Activated CD4-positive, CD25-positive, alpha-beta regulatory T cell treated with anti-CD3 and anti-CD28 coated beads, Interleukin-2, amount 50 U/mL, for 24 hours (primary cell): ENCODE measurements at regions not wholly inside any gene's neighbourhood (a gene's known extent, or its start where the extent isn't known, plus 50 kb on each side); places are given as distances from the start of the nearest gene placed in this dataset.
"Not testable (repeated sequence)": the region's sequence is repeated elsewhere in the genome, so short reads cannot be mapped to it uniquely, and the experiment has no call there.

Experiments
- ATAC-seq, 2 donors: fragments of 150-1000 bp; cut with Tn5 transposase; one replicate each; pipeline ENCODE4 v1.10.0; 2021; ENCODE audit warnings: mild to moderate bottlenecking in 1 of 2, moderate library complexity in 1 of 2

DNA sequence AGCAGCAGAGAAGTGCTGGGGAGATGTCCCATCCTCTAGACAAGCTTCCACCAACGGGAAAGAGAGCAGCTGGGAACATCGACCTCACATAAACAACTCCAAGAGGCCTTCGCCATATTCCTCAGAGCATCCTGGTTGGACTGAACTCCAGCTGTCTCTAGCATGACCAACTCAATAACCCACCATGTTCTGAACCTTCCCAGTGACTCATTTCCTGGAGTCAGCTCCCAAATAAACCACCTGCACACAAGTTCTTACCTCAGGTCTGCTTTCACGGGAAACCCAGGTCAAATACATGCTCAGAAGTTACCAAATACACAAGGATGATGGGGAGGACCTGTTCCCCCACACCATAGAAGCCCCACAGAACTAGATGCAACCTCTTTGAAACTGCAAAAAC is 878.5 kb downstream of the UQCRFS1 start:
- ATAC-seq, result no peak

DNA sequence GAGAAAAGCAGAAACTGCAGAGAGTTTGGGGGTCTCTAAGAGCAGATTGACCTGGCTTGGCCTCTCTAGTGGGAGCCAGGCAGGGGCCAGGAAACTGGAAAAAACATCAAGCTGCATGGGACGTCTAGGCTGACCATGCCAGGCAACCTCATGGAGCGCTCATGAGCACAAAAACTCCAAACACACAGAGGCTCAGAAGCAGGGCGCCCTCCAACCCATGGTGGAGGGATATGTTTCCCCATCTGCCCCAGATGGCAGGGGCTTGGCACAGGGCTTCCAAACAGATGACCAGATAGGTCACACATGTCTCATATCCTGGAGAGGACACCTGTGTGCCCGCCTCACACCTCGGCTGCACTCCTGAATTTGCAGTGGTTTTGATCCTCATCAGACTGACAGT is 879.0 kb downstream of the UQCRFS1 start:
- no peak for ATAC-seq

DNA sequence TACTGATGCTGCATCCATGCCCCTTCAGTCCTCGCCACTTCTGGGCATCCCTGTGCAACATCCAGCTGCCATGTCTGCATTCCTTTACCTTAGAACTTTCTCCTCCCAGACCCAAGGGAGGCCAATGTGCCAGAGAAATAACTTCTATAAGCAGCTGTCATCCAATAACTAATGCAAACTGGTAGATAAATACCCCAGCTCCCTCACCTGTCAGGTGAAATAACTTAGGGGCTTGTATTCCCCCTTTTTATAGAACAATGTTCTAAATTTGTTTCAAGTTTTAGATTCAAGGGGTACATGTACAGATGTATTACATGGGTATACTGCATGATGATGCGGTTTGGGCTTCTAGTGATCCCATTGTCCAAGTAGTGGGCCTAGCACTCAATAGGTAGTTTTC is 880.1 kb downstream of the UQCRFS1 start:
- no peak for ATAC-seq

DNA sequence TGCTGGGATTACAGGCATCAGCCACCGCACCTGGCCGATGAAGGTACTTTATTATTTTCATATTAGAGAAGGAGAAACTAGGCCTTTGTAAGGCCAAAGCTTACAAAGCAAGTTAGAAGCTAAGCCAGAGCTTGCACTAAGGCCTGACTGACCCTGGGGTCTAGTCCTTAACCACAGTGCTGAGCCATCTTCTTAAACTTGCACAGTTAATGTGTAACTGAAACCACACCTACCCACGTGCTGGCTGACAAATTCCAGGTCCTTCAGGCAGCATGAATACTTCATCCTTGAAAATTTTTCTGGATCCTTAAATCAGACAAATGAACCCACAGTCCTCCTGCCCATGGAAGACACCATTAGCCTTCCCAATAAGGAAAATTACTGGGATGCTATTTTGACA is 880.6 kb downstream of the UQCRFS1 start:
- ATAC-seq, result no peak

DNA sequence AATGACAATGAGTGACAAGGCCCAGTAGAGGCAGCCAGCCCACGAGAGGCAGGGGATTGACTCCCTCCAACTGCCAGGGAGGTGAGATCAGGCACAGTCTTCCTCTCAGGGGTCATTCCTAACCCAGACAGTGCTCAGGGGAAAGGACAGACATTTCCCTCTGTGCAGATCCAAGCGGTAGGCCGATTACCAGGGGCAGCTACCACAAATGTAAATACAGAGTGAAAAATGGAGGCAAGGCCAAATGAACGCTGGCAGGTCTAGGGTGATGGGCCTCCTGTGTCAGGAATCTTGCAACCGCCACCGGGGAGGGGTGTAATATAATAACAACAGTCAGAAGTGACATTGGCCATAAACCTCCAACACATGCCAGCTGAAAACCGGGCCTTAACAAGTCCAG is 881.4 kb downstream of the UQCRFS1 start:
- ATAC-seq, result no peak

DNA sequence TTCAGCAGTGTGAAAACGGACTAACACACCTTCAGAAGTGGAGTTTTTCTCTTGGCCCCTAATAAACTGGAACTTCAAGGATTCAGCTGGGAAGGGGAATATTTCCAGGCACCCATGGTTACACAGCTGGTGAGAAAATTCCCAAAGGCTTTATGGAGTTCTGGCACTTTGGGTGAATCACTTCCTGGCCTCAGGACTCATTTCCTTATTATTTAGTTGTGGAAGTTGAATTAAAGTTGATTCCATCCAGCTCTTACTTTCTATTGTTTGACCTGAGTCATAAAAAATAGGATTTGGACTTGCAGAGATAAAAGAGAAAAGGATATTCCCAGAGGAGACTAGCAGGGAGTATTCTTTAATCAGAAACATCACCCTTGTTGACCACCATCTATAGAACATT is 882.1 kb downstream of the UQCRFS1 start:
- no peak for ATAC-seq

DNA sequence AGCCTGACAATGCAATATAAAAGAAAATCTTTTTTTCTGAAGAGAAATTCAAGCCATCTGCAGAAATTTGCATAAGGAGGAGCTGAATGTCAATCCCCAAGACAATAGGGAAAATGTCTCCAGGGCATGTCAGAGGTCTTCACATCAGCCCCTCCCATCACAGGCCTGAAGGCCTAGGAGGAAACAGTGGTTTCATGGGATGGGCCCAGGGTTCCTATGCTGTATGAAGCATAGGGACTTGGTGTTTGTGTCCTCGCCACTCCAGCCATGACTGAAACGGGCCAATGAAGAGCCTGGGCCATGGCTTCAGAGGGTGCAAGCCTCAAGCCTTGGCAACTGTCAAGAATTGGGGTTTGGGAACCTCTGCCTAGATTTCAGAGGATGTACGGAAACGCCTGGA is 883.5 kb downstream of the UQCRFS1 start:
- no peak for ATAC-seq

DNA sequence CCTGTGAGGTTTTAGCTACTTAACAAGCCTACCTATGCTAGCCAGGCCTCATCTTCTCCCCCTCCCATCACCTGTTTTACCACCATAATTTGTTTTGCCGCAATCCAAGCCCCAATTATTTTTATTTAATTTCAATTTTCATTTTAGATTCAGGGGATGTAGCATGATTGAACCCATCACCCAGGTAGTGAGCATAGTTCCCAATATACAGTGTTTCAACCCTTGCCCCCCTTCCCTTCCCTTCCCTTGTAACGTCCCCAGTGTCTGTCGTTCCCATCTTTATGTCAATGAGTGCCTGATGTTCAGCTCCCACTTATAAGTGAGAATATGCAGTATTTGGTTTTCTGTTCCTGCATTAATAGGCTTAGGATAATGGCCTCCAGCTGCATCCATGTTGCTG is 885.0 kb downstream of the UQCRFS1 start:
- no peak for ATAC-seq

DNA sequence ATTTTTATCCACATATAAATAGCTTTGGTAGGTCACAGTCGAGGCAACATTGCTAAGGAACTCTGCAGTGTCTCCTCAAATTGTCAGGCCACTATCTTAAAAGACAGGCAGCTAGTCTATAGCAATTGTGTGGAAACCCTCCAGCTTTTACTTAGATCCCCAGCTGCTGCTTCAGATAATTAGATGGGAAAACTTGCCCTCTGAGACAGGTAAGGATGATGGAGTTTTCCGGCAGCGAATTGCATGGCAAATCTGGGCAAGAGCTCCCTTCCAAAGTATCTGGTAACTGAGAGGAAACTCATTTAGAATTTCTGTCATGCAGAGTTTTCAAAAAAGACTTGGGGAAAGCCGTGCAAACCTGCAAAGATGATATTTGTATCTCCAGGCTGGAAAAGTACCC is 886.2 kb downstream of the UQCRFS1 start:
- ATAC-seq, result no peak

DNA sequence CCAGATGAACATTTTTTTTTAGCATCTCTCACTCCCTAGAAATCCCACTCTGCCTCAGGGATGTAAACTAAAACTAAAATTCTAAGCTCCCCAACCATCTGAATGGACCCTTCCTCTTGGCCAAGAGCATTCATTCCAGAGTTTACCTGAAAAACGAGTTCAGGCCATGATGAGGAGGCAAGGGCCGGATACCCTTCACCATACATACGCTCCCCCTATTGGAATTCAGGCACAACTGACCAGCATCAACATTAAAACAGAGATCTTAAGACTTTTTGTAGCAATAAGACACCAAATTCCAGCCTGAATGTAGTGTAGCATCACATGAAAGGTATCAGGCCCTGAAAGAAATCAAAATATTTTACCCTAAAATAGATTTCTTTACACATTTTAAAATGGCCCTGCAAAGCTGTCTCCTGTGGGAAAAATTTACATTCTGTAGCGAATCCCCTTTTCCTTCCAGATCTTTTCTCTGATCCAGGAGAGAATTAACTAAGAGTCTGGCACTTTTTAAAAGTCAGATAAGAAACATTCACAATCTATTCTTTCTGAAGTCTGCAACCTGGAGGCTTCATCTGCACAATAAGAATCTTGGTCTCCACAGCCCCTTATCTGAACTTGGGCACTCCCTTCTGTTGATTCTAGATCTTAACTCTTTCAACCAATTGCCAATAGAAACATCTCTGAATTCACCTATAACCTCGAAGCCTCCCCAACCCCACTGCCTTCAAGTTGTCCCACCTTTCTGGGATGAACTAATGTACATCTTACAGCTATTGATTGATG is 888.5 kb downstream of the UQCRFS1 start:
- no peak for ATAC-seq

DNA sequence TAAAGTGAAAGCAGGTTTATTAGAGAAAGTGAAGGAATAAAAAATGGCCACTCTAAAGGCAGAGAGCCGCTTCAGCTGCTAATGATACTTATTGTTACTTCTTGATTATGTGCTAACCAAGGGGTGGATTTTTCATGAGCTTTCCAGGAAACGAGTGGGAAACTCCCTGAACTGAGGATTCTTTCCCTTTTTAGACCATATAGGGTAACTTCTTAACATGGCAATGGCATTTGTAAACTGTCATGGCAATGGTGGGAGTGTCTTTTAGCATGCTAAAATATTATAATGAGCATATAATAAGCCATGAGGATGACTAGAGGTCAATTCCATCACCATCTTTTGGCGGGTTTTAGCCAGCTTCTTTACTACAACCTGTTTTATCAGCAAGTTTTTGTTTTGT is 890.0 kb downstream of the UQCRFS1 start:
- ATAC-seq, result no peak

DNA sequence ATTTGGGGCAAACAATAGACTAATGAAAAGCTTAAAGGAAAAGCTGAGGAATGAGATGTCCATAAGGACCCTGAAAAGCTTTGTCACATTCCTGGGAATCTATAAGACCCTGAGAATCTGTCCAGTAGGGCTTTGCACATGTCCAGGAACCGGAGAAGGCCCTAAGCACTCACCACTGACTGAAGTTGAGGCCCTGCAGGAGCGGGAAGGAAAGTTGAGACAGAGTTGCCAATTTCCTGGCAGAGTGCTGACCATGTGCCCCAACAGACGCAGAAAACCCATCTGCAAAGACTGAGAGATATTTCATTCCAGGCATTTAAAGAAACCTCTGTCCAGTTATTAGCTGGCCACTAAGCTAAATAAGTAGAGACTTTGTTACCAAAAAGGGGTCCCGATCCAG is 890.5 kb downstream of the UQCRFS1 start:
- ATAC-seq, result no peak

DNA sequence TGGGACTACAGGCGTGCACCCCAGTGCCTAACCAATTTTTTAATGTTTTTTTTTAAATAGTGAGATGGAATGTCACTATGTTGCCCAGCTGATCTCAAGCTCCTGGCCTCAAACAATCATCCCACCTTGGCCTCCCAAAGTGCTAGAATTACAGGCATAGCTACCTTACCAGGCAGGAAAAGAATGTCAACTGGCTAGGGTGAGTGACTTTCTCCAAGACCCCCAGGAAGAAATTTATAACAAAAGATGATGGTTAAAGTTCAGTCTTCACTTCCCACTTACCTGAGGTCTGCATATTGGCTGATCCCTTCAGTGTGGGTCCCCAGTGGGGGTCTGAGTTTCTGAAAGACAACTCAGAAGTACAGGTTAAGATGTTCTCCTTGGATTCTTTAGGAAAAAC is 893.0 kb downstream of the UQCRFS1 start:
- no peak for ATAC-seq

DNA sequence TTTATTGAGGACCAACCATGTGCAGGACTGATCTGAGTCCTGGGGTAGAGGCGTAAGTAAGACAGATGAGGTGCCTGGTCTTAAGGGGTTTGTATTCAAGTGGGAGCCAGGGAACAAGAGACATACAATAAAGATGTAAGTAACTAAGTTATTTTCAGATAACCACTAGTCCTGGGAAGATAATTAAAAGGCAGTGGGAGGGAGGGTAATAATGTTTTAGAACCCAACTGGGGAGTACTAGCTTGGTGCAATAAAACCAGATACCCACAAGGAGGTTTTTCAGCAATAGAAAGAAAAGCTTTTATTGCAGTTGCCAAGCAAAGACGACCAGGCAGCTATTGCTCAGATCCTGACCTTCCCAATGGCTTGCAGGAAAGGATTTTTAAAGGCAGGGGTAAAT is 893.7 kb downstream of the UQCRFS1 start:
- ATAC-seq, result no peak

DNA sequence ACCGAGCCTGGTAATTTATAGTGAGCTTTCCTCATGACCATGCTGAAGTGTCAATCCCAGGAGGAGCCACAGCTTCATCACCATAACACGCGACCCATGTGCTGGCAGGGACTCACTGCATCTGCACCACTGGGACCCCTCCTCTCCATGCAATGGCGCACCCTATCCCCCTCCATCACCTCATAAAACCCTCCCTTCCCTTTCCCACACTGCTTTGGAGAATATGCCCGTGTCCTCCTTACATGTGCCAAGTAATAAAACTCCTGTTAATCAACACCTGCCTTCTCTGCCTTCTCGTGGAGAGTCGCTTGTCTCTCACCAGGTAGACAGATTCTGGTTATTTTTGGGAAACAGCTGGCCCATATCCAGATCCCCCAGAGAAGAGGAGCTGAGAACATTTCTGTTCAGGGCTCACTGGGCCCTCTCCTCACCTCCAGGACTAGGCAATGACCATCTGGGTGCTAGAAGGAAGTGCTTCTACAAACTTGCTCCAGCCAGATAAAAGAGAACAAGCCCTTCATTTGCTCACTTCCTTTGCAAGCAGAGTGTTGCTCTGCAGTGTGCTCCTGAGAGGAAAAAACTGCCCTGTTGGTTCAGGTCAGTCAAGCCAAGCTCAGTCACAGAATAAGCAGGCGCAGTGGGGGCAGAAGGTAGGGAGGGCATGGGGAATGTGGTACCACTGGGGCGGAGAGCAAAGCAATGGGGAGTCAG is 894.3 kb downstream of the UQCRFS1 start:
- ATAC-seq, result no peak

DNA sequence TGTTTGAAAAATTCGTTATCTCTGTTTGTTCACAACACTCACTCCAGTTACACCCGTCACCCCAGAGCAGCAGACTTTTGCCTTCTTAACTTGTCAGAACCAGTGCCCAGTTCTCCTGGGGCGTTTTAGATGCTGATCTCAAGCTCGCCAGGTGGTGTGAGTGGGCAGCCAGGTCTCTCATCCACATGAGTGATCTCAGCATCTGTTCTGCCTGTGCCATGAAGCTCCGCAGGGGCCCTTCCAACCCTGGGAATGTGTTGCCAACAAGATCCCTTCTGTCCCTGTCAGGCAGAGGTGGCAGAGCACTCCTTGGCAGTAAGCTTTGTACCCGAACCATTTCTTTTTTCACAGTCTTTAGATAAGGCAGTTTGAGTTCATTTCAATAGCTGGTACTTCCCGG is 896.5 kb downstream of the UQCRFS1 start:
- ATAC-seq, result no peak

DNA sequence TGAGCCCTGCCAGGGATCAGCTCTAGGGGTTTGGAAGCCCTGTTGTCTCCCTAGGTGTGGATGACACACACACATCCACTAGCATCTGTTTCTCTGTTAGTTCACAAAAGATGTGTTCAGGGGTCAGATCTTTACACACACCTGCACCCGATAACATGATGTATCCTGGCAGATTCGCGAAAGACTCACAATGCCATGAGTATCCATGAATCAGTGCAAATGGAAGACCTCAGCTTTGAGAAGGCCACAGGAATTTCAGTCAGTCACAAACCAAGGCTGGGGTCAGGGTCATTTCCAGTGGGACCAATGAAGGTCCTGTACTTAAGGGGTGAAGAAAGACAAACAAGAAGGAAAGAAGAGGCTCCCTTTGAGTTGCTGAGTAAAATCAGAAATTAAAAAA is 898.2 kb downstream of the UQCRFS1 start:
- no peak for ATAC-seq

DNA sequence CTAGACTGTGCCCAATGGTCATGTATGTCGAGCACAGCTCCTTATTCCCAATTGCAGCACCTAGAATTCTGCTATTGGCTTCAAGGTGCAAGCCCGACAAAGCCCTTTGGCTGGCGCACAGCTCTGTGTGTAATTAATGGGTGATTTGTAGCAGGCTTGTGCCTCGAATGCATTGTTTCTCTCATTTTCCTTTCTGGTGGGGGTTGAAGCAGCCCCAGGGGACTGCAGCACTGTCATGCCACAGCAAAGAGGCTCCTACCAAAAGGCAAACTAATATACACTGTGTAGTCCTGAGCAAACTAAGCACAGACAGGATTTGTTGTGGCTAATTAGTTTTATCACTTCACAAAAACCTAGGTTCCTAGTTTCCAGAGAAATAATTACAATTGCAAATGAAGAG is 898.7 kb downstream of the UQCRFS1 start:
- no peak for ATAC-seq

DNA sequence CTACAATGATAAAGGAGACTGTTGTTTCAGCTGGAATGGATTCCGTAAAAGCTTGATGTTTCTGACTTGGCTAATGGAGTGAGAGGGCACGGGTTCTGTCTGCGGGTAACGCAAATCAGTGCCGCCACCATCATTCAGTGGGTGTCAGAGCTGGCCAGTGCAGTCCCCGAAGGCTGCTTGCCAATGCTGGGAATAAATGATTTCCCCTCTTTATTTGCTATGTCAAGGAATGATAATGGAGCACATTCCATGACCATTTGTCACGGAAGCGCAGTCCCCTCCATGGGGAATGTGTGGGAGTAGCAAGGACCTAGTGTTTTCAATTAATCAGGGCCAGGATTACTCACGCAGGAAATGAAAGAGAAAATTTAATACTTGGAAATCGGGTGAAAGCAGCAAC is 899.3 kb downstream of the UQCRFS1 start:
- no peak for ATAC-seq

DNA sequence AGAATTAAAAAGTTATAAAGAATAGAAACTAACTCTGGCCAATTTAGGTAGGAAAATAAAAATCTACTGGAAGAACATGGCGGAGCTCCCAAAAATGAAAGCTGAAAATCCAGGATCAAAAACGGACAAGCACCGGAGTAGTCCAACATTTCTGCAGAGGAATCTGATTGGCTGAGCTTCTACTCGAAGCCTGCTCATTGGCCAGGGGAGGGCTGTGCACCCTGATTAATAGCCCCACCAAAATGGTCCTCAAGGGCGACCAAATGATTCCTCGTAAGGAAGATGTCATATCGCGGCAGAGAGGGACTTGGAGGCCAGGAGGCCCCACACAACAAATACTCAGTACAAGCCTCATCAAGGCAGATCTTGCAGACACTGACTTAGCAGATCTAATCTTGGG is 900.7 kb downstream of the UQCRFS1 start:
- ATAC-seq, result no peak

DNA sequence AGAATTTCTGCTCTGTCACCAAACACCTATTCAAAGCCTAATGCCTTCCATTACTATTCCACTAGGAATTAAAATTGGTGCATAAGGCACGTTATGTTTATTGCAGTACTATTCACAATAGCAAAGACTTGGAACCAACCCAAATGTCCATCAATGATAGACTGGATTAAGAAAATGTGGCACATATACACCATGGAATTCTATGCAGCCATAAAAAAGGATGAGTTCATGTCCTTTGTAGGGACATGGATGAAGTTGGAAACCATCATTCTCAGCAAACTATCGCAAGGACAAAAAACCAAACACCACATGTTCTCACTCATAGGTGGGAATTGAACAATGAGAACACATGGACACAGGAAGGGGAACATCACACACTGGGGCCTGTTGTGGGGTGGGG is 902.1 kb downstream of the UQCRFS1 start:
- not testable (repeated sequence) for ATAC-seq

DNA sequence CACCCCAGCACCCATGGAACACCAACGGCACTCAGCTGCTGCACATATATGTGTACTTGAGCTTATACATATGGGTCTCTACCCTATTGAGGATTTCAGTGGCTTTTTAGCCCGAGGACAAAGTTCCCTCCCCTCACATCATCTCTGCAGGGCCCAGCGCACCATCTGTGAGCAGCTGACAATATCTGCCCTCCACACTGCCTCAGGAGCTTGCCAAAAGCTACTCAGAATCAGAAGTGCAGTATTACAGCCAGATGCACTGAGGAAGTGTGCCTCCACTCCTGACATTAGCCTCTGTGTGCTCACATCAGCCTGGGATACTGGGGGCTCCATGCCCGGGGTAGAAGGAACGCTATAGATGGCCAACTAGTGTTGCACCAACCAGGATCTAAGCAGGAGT is 903.9 kb downstream of the UQCRFS1 start:
- ATAC-seq, result no peak

DNA sequence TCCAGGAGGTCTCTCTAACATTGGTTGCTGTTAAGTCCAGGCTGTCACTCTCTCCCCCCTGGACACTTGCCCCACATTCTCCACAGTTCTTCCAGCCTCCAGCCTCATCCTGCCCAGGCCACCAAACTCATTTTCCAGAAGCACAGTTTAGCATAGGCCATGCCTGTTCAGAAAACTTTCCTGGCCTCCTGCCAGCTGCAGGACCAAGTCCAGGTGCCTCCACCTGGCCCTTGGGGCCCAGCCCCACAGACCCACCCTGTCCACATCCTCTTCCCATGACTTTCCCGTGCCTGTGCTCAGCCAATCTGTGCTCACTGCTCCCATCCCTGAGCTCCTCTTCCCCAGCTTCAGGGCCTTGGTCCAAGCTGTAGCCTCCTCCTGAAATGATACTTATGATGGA is 905.0 kb downstream of the UQCRFS1 start:
- no peak for ATAC-seq

DNA sequence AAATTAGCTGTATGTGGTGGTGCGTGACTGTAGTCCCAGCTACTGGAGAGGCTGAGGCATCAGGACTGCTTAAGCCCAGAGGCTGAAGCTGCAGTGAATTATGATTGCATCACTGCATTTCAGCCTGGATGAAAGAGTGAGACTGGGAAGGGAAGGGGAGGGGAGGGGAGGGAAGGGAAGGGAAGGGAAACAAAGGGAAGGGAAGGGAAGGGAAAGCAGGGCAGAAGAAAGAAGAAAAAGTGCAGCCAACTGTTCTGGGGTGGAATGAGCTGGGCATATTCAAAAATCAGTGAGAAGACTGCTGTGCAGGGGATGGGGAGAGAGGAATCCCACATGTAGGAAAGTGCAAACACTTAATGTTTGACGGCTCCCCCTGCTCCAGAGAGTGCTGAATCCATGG is 905.5 kb downstream of the UQCRFS1 start:
- ATAC-seq, result no peak

DNA sequence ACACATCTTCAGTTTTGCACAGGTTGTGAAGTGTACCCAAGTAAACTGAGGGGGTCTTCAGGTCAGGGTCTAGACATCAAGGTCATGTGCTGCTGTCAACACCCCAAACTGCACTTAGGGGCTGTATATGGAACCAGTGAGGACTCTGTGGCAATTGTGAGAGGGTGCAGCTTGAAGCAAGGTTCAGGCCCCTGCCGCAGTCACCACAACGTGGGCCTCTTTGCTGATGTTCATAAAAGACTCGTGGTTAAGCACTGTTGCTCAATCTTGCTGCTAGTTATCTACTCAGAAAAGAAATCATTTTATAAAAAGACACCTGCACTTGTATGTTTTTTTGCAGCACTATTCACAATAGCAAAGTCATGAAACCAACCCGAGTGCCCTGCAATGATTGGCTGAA is 907.4 kb downstream of the UQCRFS1 start:
- ATAC-seq, result no peak
